NCI-H1105 (cell line): ENCODE measurements at regions not wholly inside any gene's neighbourhood (a gene's known extent, or its start where the extent isn't known, plus 50 kb on each side); places are given as distances from the start of the nearest gene placed in this dataset.

Experiments used
- DNase-seq: peaks from one replicate; lab custom pipeline; 2025; lab: John Stamatoyannopoulos, UW

DNA sequence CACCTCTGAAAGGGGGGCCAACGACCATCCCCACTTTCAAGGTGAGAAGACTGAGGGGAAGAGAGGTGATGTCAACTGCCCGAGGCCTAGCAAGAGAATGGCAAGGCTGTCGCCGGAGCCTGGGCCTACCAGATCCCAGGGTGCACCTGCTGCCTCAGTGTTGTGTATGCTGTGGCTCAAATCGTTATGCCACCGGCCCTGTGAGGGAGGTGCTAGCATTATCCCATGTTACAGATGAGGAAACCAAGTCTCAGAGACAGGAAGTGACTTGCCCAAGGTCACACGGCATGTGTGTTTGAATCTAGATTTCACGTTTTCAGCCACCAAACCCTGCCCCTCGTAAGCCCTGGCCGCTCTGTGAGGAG is 152.5 kb downstream of the CEBPB start:
- DNase-seq: no peak

DNA sequence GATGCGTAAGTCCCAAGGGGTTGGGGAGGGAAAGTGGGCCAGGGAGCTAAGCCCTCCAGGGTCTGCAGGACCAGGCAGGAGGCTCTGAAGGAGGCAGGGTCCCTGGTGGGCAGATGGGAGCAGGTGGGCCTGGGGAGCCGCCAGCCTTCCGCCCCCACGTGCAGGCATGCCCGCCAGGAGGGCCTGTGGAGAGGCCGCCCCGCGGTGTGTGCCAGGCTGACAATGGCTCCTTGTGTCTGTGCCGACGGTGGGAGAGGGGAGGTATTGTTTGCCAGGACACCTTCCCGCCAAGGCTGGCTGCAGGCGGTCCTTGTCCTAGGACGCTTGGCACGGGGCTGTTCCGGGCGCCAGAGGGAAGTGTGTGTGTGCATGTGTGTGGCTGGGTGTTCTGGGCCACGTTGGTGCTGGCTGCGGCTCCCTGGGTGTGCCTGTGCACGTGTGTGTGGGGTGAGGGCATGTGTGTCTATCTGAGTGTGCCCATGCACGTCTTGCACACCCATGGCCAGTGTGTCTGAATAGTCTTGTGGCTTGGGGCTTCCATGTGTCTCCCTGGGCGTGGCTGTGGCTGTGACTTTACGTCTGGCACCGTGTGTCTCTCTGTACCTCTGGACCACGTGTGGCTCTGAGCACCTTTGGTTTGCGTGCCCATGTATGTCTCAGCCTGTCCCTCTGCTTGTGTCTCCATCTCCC is 153.0 kb downstream of the CEBPB start:
- no peak for DNase-seq

GRCh38 chr20:50344232-50345071 is 153.8 kb downstream of the CEBPB start:
- DNase-seq: no peak

DNA sequence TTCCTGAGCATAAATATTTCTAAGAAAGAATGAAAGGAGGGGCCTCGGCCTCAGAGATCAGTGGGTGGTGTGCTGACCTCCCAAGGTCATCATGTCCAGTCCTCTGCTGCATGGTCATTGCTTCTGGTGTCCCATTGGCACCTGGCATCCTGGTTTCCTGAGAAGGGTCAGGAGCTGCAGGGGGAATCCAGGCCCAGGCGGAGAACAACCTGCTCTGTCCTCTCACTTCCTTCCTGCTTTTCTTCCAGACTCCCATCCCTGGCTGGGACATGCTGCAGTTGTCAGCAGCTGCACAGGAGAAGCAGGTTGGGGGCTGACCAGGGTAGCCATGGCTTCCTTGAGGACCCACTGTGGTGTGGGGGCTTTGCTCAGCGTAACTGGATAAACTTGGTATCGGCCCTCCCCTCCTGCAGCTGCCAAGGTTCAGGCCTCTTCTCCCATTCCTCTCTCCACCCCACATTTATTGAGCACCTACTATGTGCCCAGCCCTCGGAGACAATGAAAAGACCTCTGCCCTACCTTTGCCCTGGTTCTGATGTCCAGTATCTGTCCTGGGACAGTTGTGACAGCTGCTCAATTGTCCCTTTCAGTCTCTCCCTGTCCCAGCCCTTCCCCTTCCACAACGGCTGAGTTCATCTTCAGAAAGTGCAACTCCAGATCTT is 155.2 kb downstream of the CEBPB start:
- DNase-seq: no peak

- peak; percentile 83 for DNase-seq
These were observed 156.0 kb downstream of the CEBPB start for GRCh38 chr20:50346374-50347283.

DNA sequence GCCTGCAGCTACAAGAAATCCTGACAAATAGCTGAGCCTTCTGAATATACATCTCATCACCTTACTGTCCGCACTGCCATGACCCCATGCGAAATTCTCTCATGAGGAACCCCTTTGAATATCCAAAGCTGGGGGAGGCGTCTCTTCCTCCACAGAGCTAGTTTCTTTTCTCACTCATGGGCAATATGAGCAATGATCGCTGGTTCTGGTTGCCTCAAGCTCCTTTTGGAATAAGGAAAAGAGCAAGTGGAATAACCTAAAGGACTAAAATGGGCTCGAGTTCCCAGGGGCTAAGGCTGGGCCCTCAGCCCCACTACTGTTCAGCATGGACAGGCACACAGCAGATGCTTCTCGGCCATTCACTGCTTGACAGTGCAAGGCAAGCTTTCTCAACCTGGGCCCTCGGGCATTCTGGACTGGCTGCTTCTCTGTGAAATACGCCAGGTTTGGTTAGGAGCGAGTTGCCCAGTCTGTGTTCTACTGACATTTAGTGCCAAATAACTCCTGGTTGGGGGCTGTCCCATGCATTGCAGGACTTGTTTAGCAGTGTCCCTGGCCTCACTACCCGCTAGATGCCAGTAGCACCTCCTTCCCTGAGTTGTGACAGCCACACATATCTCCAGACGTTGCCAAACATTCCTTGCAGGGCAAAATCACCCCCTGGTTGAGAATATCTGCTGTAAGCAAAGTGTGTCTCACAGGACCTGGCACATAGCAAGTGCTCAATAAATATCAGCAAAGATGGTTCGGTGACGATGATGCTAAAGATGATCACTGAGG is 156.8 kb downstream of the CEBPB start:
- DNase-seq: no peak

DNA sequence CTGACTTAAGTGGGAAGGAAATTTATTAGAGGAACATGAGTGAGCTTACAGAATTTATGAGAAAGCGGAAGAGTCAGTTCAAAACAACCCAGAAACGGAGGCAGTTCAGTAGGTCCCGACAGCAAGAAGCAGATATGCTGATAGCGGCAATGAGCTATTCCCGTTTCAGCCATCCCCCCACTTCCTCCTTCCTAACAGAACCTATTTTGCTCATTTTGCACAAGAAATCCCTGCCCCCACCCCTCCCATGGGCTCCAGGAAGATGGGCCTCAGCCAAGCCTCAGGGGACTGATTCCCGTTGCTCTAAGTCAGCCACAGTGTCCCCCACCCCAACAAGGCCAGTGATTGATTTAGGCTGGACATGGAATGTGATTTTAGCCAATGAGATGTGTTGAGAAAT is 157.5 kb downstream of the CEBPB start:
- DNase-seq: no peak

GRCh38 chr20:50350510-50351249 is 159.5 kb upstream of the PTPN1 start:
- no peak for DNase-seq

- DNase-seq: no peak
These were observed 158.6 kb upstream of the PTPN1 start for GRCh38 chr20:50351541-50351940.

DNA sequence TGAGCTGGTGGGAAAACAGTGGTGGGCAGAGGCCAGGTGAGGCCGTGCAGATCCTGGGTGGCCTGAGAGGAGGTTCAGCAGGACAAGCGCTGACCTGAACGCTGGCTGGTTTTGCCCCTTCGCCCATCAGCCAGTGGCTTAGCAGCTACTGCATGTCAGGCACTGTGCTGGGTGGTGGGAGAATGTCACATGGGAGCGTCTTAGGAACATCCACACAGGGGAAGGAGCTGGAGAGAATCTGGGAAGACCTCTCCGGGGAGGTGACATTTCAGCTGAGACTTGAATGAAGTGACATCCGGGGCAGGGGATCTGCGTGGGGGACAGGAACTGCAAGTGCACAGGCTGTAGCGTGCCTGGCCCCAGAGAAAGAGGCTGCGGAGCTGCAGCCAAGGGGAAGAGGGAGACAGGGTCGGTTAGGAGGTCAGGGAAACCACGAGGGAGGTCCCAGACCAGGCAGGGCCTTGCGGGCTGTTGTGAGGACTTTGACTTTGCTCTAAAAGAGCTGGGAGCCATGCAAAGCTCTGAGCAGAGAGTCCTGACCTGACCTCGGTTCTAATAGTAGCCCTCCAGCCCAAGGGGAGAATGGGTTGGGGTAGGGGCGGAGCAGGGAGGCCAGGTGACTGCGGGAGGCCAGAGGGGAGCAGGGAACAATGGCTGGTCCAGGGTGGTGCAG is 156.8 kb upstream of the PTPN1 start:
- no peak for DNase-seq

DNA sequence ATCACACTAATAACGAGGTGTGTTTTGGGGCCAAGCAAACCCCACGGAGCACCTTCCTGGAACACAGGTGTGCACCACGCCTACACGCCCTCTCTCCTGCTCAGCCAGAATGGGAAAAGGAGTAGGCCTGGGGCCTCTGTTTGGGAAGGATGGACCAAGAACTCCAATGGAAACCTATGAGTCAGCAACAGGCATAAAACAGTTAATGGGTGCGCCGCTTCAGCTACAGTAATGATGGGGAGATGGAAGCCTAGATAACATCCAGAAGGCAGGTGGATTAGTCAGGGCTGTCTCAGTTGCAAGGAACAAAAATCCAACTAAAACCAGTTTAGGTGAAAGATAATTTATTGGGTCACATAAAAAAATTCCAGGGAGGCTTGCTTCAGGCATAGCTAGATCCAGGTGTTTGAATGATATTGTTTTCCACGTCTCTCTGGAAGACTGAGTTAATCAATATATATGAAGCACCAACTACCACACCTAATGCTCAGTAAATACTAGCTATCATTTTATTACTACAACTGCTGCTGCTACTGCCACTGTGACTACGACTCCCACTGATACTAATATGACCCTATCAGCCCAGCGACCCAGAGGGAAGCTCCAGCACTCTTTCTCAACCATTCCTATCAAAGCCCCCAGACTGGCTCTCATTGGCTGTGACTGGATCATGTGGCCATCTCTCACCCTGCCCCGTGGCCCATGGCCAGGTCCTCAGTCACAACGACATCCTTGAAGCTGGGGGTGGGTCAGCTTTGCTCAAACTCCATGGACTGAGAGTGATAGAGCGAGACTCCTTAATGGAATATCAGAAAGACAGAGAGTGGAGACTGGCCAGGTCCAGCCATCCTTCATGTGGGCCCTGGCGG is 155.2 kb upstream of the PTPN1 start:
- DNase-seq: no peak

- no peak for DNase-seq
These were observed 154.3 kb upstream of the PTPN1 start for GRCh38 chr20:50355590-50356524.

GRCh38 chr20:50356525-50356885 is 153.7 kb upstream of the PTPN1 start:
- no peak for DNase-seq

DNA sequence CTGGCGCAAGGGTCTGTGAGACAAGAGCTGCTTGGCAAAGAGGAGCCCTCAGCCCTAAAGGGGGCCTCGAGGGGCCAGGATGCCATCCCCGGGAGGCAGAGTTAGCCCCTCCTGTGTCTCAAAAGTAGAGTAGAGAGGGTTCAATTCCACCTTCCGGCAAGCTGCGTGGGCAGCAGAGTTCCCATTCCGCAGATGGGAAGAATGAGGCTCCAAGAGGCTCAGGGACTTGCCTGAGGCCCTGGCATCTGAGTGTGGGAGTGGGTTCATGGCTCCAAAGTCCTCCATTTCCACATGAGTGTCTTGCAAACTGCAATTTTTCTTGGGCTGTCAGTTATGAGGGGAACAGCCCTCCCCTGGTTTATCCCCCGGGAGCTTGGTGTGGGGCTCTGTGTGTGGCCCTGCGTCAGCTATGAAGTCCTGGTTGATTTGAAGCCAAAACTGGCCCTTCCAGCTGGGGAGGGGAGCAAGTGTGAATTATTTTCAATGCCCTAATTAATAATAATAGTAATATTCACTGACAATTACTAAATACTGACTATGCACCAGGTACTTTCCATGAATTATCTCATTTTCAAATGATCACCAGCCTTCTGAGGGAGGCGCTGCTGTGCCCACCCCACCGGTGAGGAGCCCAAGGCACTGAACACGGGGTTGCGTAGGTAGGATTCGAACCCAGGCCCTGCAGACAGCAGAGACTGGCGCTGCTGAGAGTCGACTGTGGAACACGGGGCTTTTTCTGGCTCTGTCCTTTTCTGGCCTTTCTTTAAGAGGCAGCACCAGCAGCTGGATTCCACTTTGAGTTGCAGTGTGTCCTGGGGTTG is 153.0 kb upstream of the PTPN1 start:
- no peak for DNase-seq

GRCh38 chr20:50357783-50358161 is 152.4 kb upstream of the PTPN1 start:
- no peak for DNase-seq

- DNase-seq: no peak
These were observed 152.0 kb upstream of the PTPN1 start for GRCh38 chr20:50358166-50358565.

- DNase-seq: no peak
These were observed 151.2 kb upstream of the PTPN1 start for GRCh38 chr20:50358971-50359370.
